ENCODE measurements at regions not wholly inside any gene's neighbourhood (a gene's known extent, or its start where the extent isn't known, plus 50 kb on each side); places are given as distances from the start of the nearest gene placed in this dataset.
"Not testable (repeated sequence)": the region's sequence is repeated elsewhere in the genome, so short reads cannot be mapped to it uniquely, and the experiment has no call there.

GRCh38 chrX:1815456-1816175 is 200.8 kb downstream of the ASMT start:
- H3K4me2 ChIP-seq, result no peak overlapping the region
- H3K4me3 ChIP-seq (IDR thresholded peaks at IDR 0.05; ENCODE audit: insufficient read depth, low read depth, low read length), result no peak overlapping the region
- no peak overlapping the region for H3K27ac ChIP-seq
- no peaks in the 10 kb centered on the region for H3K36me3 ChIP-seq (ENCODE audit: insufficient read depth)
- TF ChIP-seq CTCF (conservative IDR thresholded peaks at IDR 0.05; ENCODE audit: low read depth, low read length), result no peak
- H3K4me1 ChIP-seq (ENCODE audit: low read depth, poor library complexity, severe bottlenecking), result no peaks in the 10 kb centered on the region
- no peak overlapping the region for H3K9ac ChIP-seq
- H3K27me3 ChIP-seq (ENCODE audit: insufficient read depth, low read depth), result no peaks in the 10 kb centered on the region
- H4K20me1 ChIP-seq (ENCODE audit: insufficient read depth), result no peaks in the 10 kb centered on the region
- H3K79me2 ChIP-seq (ENCODE audit: insufficient read depth, low read depth), result no peaks in the 10 kb centered on the region
- H2AFZ ChIP-seq (ENCODE audit: low read depth), result no peak overlapping the region

- not testable (repeated sequence) for H3K9ac ChIP-seq; H3K27me3 ChIP-seq (ENCODE audit: insufficient read depth, low read depth); H3K27ac ChIP-seq; H2AFZ ChIP-seq (ENCODE audit: low read depth); H3K4me1 ChIP-seq (ENCODE audit: low read depth, poor library complexity, severe bottlenecking); H4K20me1 ChIP-seq (ENCODE audit: insufficient read depth); H3K4me3 ChIP-seq (IDR thresholded peaks at IDR 0.05; ENCODE audit: insufficient read depth, low read depth, low read length); H3K4me2 ChIP-seq; H3K79me2 ChIP-seq (ENCODE audit: insufficient read depth, low read depth); H3K36me3 ChIP-seq (ENCODE audit: insufficient read depth)
Measured at GRCh38 chrX:1816387-1816982, 201.6 kb downstream of the ASMT start.

- Histone ChIP-seq H3K79me2 (ENCODE audit: insufficient read depth, low read depth) (no peaks in the 10 kb centered on the region), H3K27ac (no peak overlapping the region), H3K9ac (no peak overlapping the region), H4K20me1 (ENCODE audit: insufficient read depth) (no peaks in the 10 kb centered on the region), H2AFZ (ENCODE audit: low read depth) (no peak overlapping the region), H3K4me1 (ENCODE audit: low read depth, poor library complexity, severe bottlenecking) (no peaks in the 10 kb centered on the region), H3K27me3 (ENCODE audit: insufficient read depth, low read depth) (no peaks in the 10 kb centered on the region), H3K4me2 (no peak overlapping the region), H3K4me3 (IDR thresholded peaks at IDR 0.05; ENCODE audit: insufficient read depth, low read depth, low read length) (no peak overlapping the region), H3K36me3 (ENCODE audit: insufficient read depth) (no peaks in the 10 kb centered on the region)
- no peak for TF ChIP-seq CTCF (conservative IDR thresholded peaks at IDR 0.05; ENCODE audit: low read depth, low read length)
Measured at GRCh38 chrX:1821846-1822245, 207.0 kb downstream of the ASMT start.

GRCh38 chrX:1824855-1825254 is 210.0 kb downstream of the ASMT start:
- Histone ChIP-seq H2AFZ (ENCODE audit: low read depth) (no peak overlapping the region), H3K36me3 (ENCODE audit: insufficient read depth) (no peaks in the 10 kb centered on the region), H3K4me3 (IDR thresholded peaks at IDR 0.05; ENCODE audit: insufficient read depth, low read depth, low read length) (no peak overlapping the region), H3K4me2 (no peak overlapping the region), H3K4me1 (ENCODE audit: low read depth, poor library complexity, severe bottlenecking) (no peaks in the 10 kb centered on the region), H3K27me3 (ENCODE audit: insufficient read depth, low read depth) (no peaks in the 10 kb centered on the region), H4K20me1 (ENCODE audit: insufficient read depth) (no peaks in the 10 kb centered on the region), H3K27ac (no peak overlapping the region), H3K79me2 (ENCODE audit: insufficient read depth, low read depth) (no peaks in the 10 kb centered on the region), H3K9ac (no peak overlapping the region)
- no peak for TF ChIP-seq CTCF (conservative IDR thresholded peaks at IDR 0.05; ENCODE audit: low read depth, low read length)
